Frontal cortex (tissue), 3 donors: ENCODE measurements at regions not wholly inside any gene's neighbourhood (a gene's known extent, or its start where the extent isn't known, plus 50 kb on each side); places are given as distances from the start of the nearest gene placed in this dataset.
"Not testable (repeated sequence)": the region's sequence is repeated elsewhere in the genome, so short reads cannot be mapped to it uniquely, and the experiment has no call there.

Experiments
- DNase-seq, 2 donors: peaks; one replicate each; pipeline ENCODE4 v3.0.0; 2012; ENCODE audit warnings: low spot score in 2 of 2
- FAIRE-seq: peaks from 2 replicates; lab custom pipeline; 2012; peaks lifted over from hg19 to GRCh38; lab: Jason Lieb, UNC
- donor health status: control.
- donor health status: control.
- donor health status: control.

DNA sequence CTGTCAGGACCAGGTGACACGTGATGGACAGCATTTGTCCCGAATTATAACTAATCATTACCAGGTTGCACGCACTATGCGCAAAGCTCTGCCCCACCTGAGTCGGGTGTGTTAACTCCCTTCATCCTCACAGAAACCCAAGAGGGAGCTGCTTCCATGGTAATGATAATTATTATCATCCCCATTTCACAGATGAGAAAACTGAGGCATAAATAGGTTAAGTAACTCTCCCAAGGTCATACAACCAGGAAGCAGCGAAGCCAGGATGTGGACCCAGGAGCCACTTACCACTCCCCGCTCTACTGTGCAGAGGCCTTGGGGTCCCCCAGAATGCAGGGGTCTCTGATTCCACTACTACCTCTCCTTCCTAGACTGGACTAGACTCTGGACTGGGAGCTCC lies 76.7 kb upstream of the TARDBP start:
- FAIRE-seq (no peak), DNase-seq (no peak)

DNA sequence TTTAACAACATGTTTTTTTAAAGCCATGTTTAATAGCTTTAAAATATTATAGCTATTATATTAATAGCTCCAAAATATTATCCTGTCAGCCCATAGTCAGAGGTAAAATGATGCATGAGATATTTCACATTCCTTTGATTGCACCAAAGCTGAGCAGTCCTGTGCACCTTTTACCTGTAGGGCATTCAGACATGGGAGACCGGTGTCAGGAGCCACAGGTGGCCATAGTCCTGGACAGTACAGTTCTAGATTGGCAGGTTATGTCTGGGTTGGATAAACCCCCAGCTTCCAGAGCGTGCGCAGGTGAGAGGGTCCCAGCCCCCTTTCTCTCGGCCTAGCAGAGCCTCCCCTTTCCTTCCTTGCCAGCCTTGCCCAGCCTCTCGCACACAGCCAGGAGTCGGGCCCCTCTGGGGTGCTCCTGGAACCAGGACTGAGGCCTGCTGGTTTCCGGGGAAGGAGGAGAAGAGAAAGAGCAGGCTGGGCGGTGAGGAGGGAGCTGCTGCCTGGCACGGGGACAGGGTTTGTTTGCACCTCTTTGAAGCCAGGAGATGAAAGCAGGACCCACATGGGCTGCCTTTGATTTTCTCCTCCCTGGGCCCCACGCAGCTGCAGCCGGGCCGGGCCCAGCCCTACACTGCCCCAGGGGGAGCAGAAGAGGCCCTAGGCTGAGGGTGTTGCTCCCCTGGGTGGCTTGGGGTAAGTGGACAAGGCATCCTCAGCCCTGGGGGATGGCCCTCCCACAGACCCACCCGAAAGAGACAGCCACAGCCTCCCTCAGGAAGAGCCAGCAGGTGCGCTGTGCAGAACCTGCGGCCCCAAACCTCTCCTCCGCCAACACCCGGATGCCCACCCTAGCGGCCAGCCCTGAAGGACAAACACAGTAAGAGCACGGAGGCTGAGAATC lies 75.2 kb upstream of the TARDBP start:
- FAIRE-seq (no peak), DNase-seq (no peak)

DNA sequence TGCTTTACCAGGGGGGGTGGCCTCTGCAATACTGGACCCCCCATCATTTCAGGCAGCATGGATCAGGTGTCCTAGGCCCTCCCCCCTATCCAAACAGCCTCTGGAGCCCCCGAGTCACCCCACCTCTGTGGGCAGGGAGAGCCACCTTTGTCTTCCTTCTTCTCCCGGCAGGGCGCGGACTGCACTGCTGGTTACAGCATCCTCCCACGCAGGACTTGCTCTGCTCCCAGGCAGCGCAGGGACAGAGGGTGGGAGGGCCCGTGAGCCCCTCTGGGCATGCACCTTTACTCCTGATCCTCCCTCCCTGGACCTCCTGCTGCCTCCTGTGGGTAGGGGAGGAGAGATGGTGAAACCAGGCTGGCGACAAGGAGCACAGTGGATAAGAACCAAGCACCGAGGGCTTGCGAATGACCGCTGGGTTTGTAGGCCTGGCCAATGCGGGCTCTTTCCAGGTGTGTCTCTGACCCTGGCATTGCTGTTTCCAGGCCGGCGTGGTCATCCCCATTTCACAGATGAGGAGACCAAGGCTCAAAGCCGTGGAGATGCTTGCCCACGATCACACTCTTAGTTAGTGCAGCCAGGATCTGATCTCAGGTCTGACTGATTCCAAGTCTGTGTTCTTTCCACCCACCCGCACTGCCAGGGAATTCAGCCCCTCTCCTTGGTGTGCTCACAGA lies 73.6 kb upstream of the TARDBP start:
- no peak for DNase-seq
- no peak for FAIRE-seq

DNA sequence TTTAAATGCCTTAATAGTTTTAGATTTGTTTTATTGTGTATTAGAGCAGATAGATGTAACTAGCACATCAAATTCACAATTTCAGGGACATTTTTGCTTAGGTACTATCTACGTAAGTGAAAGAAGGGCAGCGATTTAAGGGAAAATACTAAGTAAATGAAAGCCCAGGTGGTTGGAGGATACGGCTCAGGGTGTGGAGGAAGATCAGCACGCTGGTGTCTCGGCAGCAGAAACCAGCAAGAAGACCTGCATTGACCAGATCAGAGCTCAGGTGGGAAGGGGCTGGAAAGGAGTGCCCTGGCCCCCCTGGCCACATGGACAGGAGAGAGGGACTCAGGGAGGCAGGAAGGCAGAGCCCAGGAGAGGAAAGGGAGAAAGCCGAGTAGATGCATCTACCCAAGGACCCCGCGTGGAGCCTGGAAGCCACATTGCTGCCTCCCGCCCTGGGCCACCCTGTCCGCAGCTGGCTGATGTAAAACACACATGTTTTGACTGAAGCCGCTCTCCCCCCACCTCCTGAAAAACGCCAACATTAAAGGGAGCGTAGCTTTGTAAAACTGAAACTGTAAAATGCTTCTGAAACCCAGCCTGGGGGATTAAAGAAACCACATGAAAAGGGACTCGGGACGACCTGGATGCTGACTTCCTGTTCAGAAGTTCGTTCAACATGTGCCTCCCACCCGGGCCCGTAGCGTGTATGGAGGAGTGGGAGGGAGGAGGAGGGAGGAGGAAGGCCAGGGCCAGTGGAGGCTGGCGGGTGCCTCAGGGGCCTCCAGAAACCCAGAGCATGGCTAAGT lies 72.6 kb upstream of the TARDBP start:
- no peak for FAIRE-seq

DNA sequence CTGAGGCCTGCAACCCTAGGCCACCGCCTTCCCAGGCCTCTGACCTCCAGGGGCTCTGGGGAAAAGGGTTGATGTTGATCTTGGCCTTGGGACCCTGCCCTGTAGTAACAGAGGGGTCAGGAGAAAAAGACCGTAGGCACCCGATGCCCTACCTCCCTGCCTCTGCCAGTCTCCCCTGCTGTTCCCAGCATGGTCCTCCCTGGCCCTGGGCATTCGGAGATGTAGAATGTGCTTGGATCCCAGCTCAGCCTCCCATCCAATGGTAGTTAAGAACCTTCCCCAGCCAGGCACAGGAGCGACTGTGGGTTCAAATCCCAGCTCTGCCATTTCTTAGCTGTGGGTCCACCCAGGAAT lies 72.0 kb upstream of the TARDBP start:
- FAIRE-seq: no peak
- no peak for DNase-seq

More for the DNA sequence above, 72.6 kb upstream of the TARDBP start:
- no peak for DNase-seq

DNA sequence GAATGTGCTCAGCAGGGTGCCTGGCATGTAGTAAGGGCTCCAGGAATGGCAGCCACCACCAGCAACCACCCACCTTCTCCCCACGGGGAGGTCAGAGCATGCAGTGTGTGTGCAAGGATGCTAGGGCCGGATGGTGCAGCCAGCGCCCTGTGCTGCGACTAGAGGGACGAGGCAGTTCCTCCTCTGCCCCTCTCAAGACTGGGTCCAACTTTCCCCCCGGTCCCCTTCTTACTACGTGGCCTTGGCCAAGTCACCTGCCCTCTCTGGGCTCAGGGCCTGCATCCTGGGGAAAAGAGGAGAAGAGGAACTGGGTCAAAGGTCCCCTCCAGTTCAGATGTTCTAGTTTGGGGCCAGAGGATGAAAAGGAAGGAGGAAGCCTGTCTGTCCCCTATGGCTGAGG lies 71.6 kb upstream of the TARDBP start:
- FAIRE-seq: no peak

DNA sequence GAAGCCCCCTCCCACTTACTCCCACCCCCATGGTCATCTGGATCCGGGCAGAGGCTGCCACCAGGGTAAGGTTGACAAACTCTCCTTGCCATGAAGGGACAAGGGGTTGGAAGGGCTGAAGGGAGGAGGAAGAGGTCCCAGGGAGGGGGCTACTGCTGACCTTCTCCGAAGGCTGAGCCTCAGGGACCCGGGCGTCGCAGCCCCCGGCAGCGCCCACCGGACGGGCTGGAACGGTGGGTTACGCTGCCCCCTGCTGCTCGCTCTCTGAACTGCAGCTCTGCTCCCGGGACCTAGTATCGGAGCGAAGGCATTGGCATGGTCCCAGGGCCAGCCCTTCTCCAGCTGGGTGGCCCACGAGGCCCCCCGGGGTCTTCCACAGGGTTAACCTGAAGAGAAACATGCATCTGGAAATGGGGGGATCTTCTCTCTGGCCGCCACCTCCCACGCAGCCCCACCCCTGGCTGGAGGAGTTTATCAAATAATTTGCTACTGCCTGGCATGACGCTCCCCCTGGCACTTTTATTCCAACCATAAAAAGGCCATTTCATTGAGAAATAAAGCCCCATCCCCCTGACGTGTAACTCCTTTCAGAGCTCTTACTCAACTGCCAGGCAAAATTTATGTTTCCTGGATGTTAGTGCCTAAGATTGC lies 70.4 kb upstream of the TARDBP start:
- DNase-seq (peak; percentile 46 to 78), FAIRE-seq (no peak)

More for the DNA sequence above, 71.6 kb upstream of the TARDBP start:
- no peak for DNase-seq

DNA sequence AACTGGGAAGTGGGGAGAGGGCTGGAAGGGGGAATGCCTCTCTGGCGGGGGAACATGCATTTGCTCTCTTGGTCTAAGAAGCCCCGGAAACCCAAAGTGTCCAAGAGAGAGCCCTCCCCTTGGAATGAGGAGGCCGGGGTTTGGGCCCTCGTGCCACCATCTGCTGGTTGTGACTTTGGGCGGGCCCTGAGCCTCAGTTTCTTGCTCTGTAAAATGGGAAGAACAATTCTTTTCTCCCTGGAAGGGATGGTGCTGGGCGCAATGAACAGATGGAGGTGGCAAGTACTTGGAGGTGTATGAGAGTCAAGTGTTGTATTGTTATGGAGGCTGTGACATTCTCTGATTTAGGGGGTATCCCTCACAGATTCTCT lies 69.9 kb upstream of the TARDBP start:
- FAIRE-seq (no peak), DNase-seq (no peak)

DNA sequence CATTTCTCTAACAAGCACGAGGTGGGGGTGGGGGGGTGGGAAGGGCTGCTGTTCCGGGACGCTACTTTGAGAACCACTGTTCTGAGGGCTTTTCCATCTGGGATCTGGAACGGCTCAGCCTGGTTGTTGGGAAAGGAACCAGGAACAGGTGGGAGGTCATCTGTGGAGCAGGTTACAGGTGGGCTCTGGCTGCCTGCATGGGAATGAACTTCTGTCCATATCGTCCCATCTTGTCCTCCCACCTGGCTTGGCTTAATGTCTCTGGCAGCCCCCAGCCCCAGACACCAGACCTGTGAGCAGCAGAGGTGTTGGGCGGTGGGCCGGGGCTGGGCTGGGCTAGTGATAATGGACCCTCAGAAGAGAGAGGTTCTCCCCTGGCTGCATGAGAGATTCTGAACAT lies 69.4 kb upstream of the TARDBP start:
- DNase-seq (no peak), FAIRE-seq (no peak)

DNA sequence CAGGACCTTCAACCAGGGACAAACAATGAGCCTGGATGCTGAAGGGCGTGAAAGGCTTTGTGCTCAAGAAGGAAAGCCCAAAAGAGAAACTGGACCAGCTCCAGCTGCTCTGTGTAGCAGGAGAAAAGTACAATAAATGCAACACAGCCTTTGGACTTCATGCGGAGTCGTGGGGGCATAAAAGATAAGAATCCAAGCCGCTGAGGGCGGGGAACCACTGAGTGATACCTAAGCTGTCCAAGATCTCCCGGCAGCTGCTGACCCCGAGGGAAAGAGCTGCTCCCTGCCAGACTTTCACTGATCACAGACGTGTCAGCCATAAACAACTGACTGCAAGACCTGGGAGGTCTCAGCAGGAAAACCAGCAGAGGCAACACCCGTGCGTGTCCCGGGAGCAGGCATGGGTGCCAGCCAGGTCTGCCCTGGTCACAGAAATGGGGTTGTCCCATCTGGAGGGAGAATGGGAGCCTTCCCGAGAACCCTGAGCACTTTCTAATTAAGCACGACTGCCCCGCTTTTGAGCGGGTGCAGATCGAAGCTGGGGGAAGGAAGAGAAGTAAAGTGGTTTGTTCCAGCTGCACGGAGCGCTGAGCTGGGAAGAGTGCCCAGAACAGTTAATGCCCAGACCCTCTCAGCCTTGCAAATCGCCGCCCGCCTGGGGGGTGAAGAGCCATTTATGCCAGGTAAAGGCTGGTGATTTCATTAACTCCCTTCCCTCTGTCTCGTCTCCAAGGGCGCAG lies 68.3 kb upstream of the TARDBP start:
- FAIRE-seq: no peak

DNA sequence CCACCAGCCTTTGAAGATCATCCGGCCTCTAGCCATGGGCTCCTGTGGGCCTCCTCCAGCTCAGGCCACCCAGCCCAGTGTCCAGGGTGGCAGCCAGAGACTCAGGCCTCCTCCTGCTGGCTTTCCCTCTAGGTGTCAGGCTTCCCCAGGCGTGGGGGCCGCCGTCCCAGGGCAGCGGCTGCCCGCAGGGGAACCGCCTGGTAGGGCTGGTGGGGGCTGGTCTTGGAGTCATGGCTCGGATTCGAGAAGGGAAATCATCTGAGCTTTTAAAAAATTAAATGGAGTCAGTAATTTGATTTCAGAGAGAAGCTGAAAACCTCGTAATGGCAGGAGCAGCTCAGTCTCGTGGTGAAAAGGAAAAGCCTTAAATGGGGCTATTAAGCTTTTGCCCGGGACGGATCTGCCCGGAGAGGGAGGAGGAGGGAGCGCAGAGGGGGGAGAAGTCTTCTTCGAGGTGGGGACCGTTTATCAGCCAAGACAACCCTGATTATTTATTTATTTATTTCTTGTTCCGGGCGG lies 66.4 kb upstream of the TARDBP start:
- DNase-seq (no peak), FAIRE-seq (no peak)

More for the DNA sequence above, 68.3 kb upstream of the TARDBP start:
- peak in 1 of 2 donors; percentile 37 for DNase-seq

DNA sequence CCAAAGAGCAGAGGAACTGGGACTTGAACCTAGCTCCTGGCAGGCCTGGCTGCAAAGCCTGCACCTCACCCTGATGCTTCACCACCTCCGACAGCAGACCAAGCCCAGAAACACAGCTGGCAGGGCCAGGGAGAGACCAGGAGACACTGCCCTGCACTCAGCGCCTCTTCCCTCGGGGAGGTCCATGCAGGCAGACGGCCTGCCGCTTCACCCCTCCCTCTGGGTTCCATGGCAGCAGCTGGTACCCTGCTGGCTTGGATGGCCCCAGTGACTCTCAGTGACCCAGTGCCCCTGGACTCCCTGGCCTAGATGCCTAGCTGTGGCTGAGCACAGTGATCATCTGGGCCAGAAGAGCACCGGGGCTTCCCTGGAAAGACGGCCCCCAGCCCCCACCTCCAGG lies 65.3 kb upstream of the TARDBP start:
- FAIRE-seq (no peak), DNase-seq (no peak)

DNA sequence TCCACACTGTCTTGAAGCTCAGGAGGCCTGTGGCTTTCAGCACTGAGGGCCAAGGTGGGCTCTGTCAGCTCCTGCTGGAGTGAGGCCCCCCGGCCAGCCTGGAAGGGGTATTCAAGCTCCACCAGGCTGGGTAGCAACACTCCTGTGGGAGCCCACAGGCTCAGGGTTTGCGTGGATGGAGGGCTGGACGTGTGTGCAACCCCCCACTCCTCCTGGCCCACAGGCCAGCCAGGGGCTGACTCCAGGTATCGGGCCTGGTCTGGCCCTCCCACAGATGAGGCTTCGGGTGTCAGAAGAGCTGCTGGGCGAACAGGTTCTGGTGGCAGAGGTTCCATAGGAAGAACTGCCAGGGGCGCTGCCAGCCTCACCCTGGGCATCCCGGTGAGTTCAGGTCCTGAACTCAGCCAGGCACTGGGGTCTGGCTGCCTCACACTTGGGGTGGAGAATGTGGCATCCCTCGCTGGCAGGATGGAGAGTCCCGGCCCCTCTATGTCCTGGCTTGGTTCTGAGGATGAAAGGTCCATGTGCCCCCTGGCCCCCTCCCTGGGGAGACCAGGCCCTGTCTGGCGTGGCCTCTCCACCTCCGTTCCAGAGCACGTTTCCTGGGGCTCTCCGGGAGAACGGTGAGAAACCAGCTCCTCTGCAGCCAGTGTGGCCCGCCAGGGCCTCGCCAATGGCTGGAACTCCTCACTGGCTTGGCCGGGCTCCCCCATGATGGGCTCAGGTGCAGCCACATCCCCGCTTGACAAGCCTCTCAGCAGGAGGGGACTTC lies 64.6 kb upstream of the TARDBP start:
- FAIRE-seq: no peak

DNA sequence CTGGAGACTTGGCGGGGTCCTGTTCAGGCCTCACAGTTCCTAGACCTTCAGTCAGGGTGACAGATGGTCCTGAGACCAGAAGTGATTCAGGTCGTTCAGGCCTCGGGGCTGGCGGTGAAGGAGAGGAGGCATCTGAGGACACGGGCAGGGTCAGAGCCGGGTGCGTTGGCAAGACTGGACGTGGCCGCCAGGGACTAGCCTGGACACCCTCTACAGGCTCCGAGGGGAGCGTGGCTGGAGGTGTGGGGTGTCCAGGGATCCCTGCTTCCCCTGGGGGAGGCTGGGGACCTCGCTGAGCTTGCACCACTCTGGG lies 64.0 kb upstream of the TARDBP start:
- no peak for FAIRE-seq
- DNase-seq: no peak

More for the DNA sequence above, 64.6 kb upstream of the TARDBP start:
- no peak for DNase-seq

DNA sequence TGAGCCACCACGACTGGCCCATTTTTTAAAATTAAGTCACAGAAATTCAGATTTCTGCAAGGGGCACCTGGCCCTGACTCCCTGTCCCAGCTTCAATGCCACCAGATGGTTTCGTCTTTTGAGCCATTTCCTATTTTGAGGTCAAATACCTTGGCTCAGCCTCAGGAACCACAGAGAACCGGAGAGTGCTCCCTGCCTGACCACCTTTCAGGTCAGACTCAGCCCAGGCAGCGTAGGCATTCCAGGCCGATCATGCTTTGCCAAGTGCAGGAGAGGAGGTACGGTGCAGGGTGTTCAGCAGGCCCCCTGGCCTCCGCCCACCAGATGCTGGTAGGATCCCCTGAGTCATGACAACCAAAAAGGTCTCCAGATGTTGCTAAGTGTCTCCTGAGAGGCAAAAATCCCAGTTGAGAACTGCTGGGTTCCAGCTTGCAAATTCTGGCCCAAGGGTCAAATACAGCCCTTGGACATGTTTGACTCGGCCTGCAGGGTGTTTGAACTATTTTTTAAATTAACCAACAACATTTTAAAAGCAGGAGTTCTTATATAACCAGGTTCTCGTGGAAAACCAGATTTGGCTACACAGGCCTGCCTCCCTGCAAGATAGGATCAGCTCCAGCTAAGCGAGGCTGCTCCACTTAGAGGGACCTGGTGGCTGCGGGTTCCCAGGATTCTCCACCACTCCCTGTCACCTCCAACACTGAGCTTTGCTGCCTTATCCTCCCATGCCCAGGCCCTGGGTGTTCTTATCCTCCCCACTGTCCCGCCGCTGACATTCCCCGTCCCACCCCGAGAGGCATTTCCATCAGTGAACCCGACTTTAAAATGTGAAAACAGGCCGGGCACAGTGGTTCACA lies 61.9 kb upstream of the TARDBP start:
- DNase-seq (no peak), FAIRE-seq (no peak)

DNA sequence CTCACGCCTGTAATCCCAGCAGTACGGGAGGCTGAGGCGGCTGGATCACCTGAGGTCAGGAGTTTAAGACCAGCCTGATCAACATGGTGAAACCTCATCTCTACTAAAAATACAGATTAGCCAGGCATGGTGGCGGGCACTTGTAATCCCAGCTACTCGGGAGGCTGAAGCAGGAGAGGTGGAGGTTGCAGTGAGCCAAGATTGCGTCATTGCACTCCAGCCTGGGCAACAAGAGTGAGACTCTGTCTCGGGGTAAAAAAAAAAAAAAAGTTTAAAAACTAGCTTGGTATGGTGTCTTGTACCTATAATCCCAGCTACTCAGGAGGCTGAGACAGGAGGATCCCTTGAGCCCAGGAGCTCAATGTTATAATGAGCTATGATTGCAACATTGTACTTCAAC lies 61.2 kb upstream of the TARDBP start:
- DNase-seq, FAIRE-seq: not testable (repeated sequence)

DNA sequence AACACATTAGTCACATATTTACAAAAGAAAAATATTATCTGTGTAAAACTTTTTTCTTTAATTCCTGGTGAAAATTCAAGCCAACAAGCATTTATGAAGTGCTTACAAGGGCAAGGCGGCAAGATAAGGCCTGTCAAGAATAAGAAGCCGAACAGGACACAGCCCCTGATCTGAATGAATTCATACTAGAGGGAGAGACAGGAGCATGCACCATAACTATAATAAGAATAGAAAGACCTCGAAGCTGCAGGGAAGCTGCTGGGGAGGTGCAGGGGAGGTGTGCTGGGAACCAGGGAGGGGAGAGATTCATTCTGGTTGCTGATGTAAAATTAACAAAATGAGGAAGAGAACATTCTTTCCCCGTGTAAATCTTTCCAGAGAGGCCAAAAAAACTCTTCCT lies 60.5 kb upstream of the TARDBP start:
- no peak for FAIRE-seq
- DNase-seq: no peak
